ENCODE measurements at regions not wholly inside any gene's neighbourhood (a gene's known extent, or its start where the extent isn't known, plus 50 kb on each side); places are given as distances from the start of the nearest gene placed in this dataset.

DNA sequence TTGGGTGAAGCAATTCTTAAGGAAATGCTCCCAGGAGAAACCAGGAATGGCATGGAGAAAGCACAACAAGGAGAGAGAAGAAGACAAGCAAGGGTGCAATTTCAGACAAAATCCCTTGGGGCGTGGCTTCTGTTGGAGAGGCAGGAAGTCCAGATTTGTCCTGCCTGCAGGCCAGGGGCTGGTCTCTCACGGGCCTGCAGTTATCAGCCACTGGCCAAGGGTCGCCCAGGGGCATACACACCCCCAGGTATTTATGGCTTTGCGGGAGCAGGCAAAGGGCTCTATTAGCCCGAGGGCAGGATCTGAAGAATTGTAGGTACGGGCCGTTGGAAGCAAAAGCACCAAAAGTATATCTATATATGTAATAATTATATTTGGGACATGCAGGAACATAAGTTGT lies 87.7 kb downstream of the IYD start:
- H3K27ac Mint-ChIP-seq, result no peak overlapping the region
- no peaks in the 10 kb centered on the region for H3K9me3 Mint-ChIP-seq
- no peaks in the 10 kb centered on the region for H3K4me1 Mint-ChIP-seq (ENCODE audit: low read depth)
- no peak overlapping the region for H3K4me3 Mint-ChIP-seq
- no peaks in the 10 kb centered on the region for H3K27me3 Mint-ChIP-seq
- H3K36me3 Mint-ChIP-seq (ENCODE audit: low read depth), result no peaks in the 10 kb centered on the region

GRCh38 chr6:150456902-150457643 lies 88.3 kb downstream of the IYD start:
- no peaks in the 10 kb centered on the region for H3K4me1 Mint-ChIP-seq (ENCODE audit: low read depth)
- H3K36me3 Mint-ChIP-seq (ENCODE audit: low read depth), result no peaks in the 10 kb centered on the region
- H3K27me3 Mint-ChIP-seq, result no peaks in the 10 kb centered on the region
- no peak overlapping the region for H3K4me3 Mint-ChIP-seq
- no peak overlapping the region for H3K27ac Mint-ChIP-seq
- no peaks in the 10 kb centered on the region for H3K9me3 Mint-ChIP-seq

- H3K9me3 Mint-ChIP-seq, result no peaks in the 10 kb centered on the region
- no peaks in the 10 kb centered on the region for H3K4me1 Mint-ChIP-seq (ENCODE audit: low read depth)
- H3K4me3 Mint-ChIP-seq, result no peak overlapping the region
- no peak overlapping the region for H3K27ac Mint-ChIP-seq
- H3K36me3 Mint-ChIP-seq (ENCODE audit: low read depth), result no peaks in the 10 kb centered on the region
- no peaks in the 10 kb centered on the region for H3K27me3 Mint-ChIP-seq
Observed at GRCh38 chr6:150458579-150458978, 89.8 kb downstream of the IYD start.

GRCh38 chr6:150463852-150464251 lies 95.0 kb downstream of the IYD start:
- Mint-ChIP-seq H3K4me3 (no peak overlapping the region), H3K4me1 (ENCODE audit: low read depth) (no peaks in the 10 kb centered on the region), H3K27me3 (peaks cover 4% of the 10 kb centered on the region), H3K27ac (no peak overlapping the region), H3K9me3 (no peaks in the 10 kb centered on the region), H3K36me3 (ENCODE audit: low read depth) (no peaks in the 10 kb centered on the region)

DNA sequence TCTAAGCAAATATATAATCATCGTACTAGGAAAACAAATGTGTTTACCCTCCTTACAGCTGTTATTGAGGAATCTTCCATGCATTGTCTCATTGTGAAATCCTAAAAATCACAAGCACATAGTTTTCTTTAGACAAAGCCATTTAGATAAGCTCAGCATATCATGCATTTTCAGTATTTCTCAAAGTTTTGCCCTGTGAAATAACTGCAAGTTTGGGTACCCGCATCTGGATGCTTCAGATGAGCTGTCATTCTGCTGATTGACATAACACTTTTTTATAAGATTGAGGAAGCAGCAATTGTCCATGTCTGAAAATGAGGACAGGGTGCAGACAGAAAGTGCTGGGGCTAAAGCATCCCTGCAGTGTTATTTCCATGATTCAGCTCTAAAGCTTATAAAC lies 96.2 kb downstream of the IYD start:
- H3K27ac Mint-ChIP-seq, result no peak overlapping the region
- no peak overlapping the region for H3K4me3 Mint-ChIP-seq
- H3K9me3 Mint-ChIP-seq, result no peaks in the 10 kb centered on the region
- H3K36me3 Mint-ChIP-seq (ENCODE audit: low read depth), result no peaks in the 10 kb centered on the region
- no peaks in the 10 kb centered on the region for H3K4me1 Mint-ChIP-seq (ENCODE audit: low read depth)
- peaks cover 4% of the 10 kb centered on the region for H3K27me3 Mint-ChIP-seq

GRCh38 chr6:150465610-150466009 lies 96.8 kb downstream of the IYD start:
- no peaks in the 10 kb centered on the region for H3K4me1 Mint-ChIP-seq (ENCODE audit: low read depth)

DNA sequence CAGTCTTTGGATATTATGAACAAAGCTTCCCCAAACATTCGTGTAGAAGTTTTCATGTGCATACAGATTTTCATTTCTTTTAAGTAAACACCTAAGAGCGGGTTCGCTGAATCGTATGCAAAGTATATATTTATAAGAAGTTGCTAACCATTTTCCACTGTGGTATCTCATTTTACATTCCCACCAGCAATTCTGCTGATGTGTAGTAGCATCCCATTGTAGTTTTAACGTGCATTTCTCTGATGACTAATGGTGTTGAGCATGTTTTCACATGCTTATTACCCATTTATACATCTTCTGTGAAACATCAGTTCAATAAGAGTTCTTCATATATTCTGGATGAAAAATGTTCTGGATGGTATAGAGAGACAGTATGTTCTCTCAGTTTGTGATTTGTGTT lies 97.4 kb downstream of the IYD start:
- Mint-ChIP-seq H3K27ac (no peak overlapping the region), H3K9me3 (no peaks in the 10 kb centered on the region), H3K27me3 (peaks cover 4% of the 10 kb centered on the region), H3K4me3 (no peak overlapping the region), H3K36me3 (ENCODE audit: low read depth) (no peaks in the 10 kb centered on the region), H3K4me1 (ENCODE audit: low read depth) (no peaks in the 10 kb centered on the region)

More at GRCh38 chr6:150465610-150466009, 96.8 kb downstream of the IYD start:
- H3K27me3 Mint-ChIP-seq, result peaks cover 4% of the 10 kb centered on the region
- H3K9me3 Mint-ChIP-seq, result no peaks in the 10 kb centered on the region
- no peak overlapping the region for H3K4me3 Mint-ChIP-seq
- no peaks in the 10 kb centered on the region for H3K36me3 Mint-ChIP-seq (ENCODE audit: low read depth)
- H3K27ac Mint-ChIP-seq, result no peak overlapping the region

GRCh38 chr6:150470131-150470530 lies 101.3 kb downstream of the IYD start:
- peaks cover 10% of the 10 kb centered on the region for H3K27me3 Mint-ChIP-seq
- H3K4me1 Mint-ChIP-seq (ENCODE audit: low read depth), result no peaks in the 10 kb centered on the region
- no peak overlapping the region for H3K4me3 Mint-ChIP-seq
- H3K9me3 Mint-ChIP-seq, result peaks cover 3% of the 10 kb centered on the region
- no peak overlapping the region for H3K27ac Mint-ChIP-seq
- H3K36me3 Mint-ChIP-seq (ENCODE audit: low read depth), result no peaks in the 10 kb centered on the region

- Mint-ChIP-seq H3K4me3 (no peak overlapping the region), H3K9me3 (peaks cover 3% of the 10 kb centered on the region), H3K27me3 (peaks cover 10% of the 10 kb centered on the region), H3K36me3 (ENCODE audit: low read depth) (no peaks in the 10 kb centered on the region), H3K27ac (no peak overlapping the region), H3K4me1 (ENCODE audit: low read depth) (no peaks in the 10 kb centered on the region)
Observed at GRCh38 chr6:150470960-150471665, 102.3 kb downstream of the IYD start.

DNA sequence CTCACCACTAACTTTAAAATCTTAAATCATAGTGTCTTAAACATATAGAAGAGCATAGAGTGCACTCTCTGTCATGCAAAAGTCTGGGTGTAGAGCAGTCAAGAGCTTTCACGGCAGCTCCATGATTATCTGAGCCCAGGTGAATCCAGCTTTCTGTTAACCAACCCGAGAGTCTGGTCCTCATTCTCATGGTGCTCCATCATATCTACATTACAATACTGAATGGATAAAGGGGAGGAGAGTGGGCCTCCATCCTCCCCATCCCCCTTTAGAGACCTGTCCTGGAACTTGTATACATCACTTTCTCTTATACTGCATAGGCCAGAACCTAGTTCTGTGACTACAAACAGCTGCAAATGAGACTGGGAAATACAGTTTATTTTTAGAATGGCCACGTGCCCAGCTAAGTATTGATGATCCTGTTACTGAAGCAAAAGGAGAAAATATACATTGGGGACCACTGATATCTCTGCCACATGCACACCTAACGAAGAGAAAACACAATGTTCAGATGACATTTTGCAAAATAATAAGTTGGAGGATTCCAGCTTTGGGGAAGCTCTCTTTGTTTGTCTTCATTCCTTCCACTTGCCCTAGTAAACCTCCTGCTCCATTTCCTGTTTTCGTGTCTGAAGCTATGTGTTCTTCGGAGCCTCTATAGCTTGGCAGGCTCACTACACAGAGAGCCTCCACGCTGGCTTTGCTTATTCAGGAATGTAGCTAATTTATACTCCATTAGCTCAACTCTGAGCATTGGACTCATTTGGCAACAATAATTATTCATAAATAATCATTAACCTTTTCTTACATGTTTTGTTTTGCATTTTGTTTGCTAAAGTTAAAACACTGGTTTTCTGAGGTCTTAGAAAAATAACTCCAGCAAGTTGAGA lies 110.1 kb downstream of the IYD start:
- Mint-ChIP-seq H3K4me3 (no peak overlapping the region), H3K36me3 (ENCODE audit: low read depth) (no peaks in the 10 kb centered on the region), H3K27ac (no peak overlapping the region), H3K9me3 (no peaks in the 10 kb centered on the region), H3K4me1 (ENCODE audit: low read depth) (no peaks in the 10 kb centered on the region), H3K27me3 (peaks cover 21% of the 10 kb centered on the region)

GRCh38 chr6:150482883-150483409 lies 114.1 kb downstream of the IYD start:
- no peaks in the 10 kb centered on the region for H3K4me1 Mint-ChIP-seq (ENCODE audit: low read depth)
- H3K27ac Mint-ChIP-seq, result no peak overlapping the region
- no peaks in the 10 kb centered on the region for H3K9me3 Mint-ChIP-seq
- peaks cover 23% of the 10 kb centered on the region for H3K27me3 Mint-ChIP-seq
- H3K4me3 Mint-ChIP-seq, result no peak overlapping the region
- H3K36me3 Mint-ChIP-seq (ENCODE audit: low read depth), result no peaks in the 10 kb centered on the region

GRCh38 chr6:150485161-150485958 lies 114.3 kb upstream of the PLEKHG1 start:
- Mint-ChIP-seq H3K27me3 (peaks cover 27% of the 10 kb centered on the region), H3K27ac (no peak overlapping the region), H3K36me3 (ENCODE audit: low read depth) (no peaks in the 10 kb centered on the region)

DNA sequence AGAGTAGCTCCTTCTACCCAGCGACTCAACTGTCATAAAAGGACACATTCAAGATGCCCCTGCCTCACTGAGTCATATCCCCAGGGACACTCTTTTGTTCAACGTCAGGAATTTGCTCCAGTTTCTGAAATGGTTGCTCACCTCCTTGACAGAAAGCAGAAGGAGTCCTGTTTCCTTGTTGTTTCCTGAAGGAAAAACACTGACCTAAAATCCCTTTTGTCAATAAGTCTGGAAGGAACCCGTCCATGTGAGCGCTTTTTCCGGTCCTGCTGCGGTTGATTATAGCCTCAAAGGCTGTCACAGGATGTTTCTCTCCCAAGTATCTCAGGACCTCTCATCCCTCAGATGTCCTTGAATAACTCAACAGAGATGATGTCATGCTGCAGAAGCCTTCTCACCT lies 113.6 kb upstream of the PLEKHG1 start:
- Mint-ChIP-seq H3K9me3 (no peaks in the 10 kb centered on the region), H3K27me3 (peaks cover 24% of the 10 kb centered on the region), H3K4me3 (no peak overlapping the region), H3K27ac (no peak overlapping the region), H3K36me3 (ENCODE audit: low read depth) (no peaks in the 10 kb centered on the region), H3K4me1 (ENCODE audit: low read depth) (peaks cover 9% of the 10 kb centered on the region)

More at GRCh38 chr6:150485161-150485958, 114.3 kb upstream of the PLEKHG1 start:
- Mint-ChIP-seq H3K4me3 (no peak overlapping the region), H3K9me3 (no peaks in the 10 kb centered on the region), H3K4me1 (ENCODE audit: low read depth) (peaks cover 2% of the 10 kb centered on the region)

DNA sequence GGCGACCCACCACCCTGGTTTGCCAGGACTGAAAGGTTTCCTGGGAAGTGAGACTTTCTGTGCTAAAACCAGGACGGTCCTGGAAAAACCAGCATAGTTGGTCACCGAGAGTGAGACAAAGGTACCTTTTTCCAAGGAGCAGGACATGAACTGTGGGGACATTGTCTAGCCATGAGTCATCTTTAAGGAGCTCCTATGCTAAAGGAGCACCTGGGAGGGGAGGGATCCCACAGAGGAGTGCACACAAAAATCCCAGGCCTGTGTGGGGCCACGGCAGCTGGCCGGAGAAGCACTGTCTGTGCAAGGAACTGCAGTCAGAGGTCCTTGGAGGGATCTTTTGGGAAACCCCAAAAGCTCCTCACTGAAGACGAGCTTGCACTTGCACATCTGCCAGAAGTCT lies 109.1 kb upstream of the PLEKHG1 start:
- Mint-ChIP-seq H3K9me3 (peaks cover 11% of the 10 kb centered on the region), H3K27ac (no peak overlapping the region), H3K36me3 (ENCODE audit: low read depth) (no peaks in the 10 kb centered on the region), H3K4me3 (no peak overlapping the region), H3K4me1 (ENCODE audit: low read depth) (peaks cover 29% of the 10 kb centered on the region), H3K27me3 (peaks cover 20% of the 10 kb centered on the region)

Data from stimulated activated naive CD8-positive, alpha-beta T cell treated with anti-CD3 and anti-CD28 coated beads, Interleukin-15, Interleukin-2, amounts not matched to agents 100 ng/mL and 50 ng/mL, for 24 hours (primary cell).